Spleen (tissue), 11 donors: ENCODE measurements at regions not wholly inside any gene's neighbourhood (a gene's known extent, or its start where the extent isn't known, plus 50 kb on each side); places are given as distances from the start of the nearest gene placed in this dataset.

ENCODE experiments used
- DNase-seq: peaks from one replicate; pipeline ENCODE4 v3.0.0-alpha.2; 2020
- H3K27ac ChIP-seq, 8 donors: fragments of 200-600 bp; sonication (generic) in 7 of 8; 1 replicate in 4 of 8; 2 replicates in 4 of 8; pipeline versions ENCODE4 v1.5.0 to v1.8.0; 2016 to 2021; ENCODE audit warnings: inconsistent platforms in 4 of 8, mild to moderate bottlenecking in 4 of 8, moderate library complexity in 1 of 8
- H3K27me3 ChIP-seq, 7 donors: fragments of 200-600 bp; sonication (generic) in 6 of 7; replicated peaks in 1 of 7; 1 replicate in 4 of 7; 2 replicates in 3 of 7; pipeline versions ENCODE4 v1.5.0 to v1.8.0; 2016 to 2021; ENCODE audit warnings: inconsistent platforms in 3 of 7, mild to moderate bottlenecking in 1 of 7
- H3K36me3 ChIP-seq, 6 donors: fragments of 200-600 bp; sonication (generic) in 5 of 6; 1 replicate in 4 of 6; 2 replicates in 2 of 6; pipeline versions ENCODE4 v1.5.0 to v1.8.0; 2016 to 2021; ENCODE audit warnings: inconsistent platforms in 2 of 6
- H3K4me1 ChIP-seq, 6 donors: fragments of 200-600 bp; sonication (generic) in 5 of 6; 1 replicate in 3 of 6; 2 replicates in 3 of 6; pipeline versions ENCODE4 v1.5.0 to v1.8.0; 2016 to 2021; ENCODE audit warnings: inconsistent platforms in 3 of 6
- H3K4me3 ChIP-seq, 8 donors: fragments of 200-600 bp; sonication (generic) in 7 of 8; 1 replicate in 4 of 8; 2 replicates in 4 of 8; pipeline versions ENCODE4 v1.5.0 to v1.8.0; 2016 to 2021; ENCODE audit warnings: inconsistent platforms in 4 of 8, mild to moderate bottlenecking in 4 of 8, moderate library complexity in 2 of 8
- H3K9me3 ChIP-seq, 8 donors: fragments of 200-600 bp; sonication (generic) in 7 of 8; 1 replicate in 4 of 8; 2 replicates in 4 of 8; pipeline versions ENCODE4 v1.5.0 to v1.8.0; 2016 to 2021; ENCODE audit warnings: inconsistent platforms in 4 of 8
- CTCF ChIP-seq, 11 experiments: fragments of 200-600 bp in 7 of 11; fragments of 450-650 bp in 4 of 11; sonication (generic) in 4 of 11; IDR thresholded peaks in 8 of 11; conservative IDR thresholded peaks in 3 of 11; 1 replicate in 7 of 11; 2 replicates in 4 of 11; pipeline versions ENCODE4 v1.4.0 to v1.8.0; 2016 to 2021; ENCODE audit warnings: antibody characterized with exemption in 11 of 11, inconsistent platforms in 4 of 11, mild to moderate bottlenecking in 1 of 11
- POLR2A ChIP-seq, 3 donors: fragments of 450-650 bp; IDR thresholded peaks; one replicate each; pipeline ENCODE4 v1.5.1; 2017; ENCODE audit warnings: antibody characterized with exemption in 3 of 3, mild to moderate bottlenecking in 1 of 3
- POLR2AphosphoS5 ChIP-seq, 3 donors: sonication (generic); formaldehyde crosslinking; IDR thresholded peaks; one replicate each; pipeline ENCODE4 v1.5.1; 2017; ENCODE audit warnings: antibody characterized with exemption in 3 of 3
- WGBS, 5 donors: extraction: QIAGEN DNeasy Blood & Tissue Kit in 3 of 5; methylation state at CpG; one replicate each; pipeline versions ENCODE4 v1.1.5 to v1.1.7; 2013 to 2018; 5-methylcytosine and 5-hydroxymethylcytosine counted together
- intact Hi-C: fragments of 100-400 bp; cut with DNase I; formaldehyde crosslinking; loops from one replicate; pipeline ENCODE4 v1.15.0; 2023; ENCODE audit warnings: low total_unique reads
- donor health status: healthy with polysubstance abuse.
- donor health status: DM: no; HTN: no; CAD: no; lungs with moderate emphysema.
- donor health status: DM: no; HTN: no; CAD: no.
- donor health status: Bipolar disorder and iron deficiency.
- donor health status: healthy.
- donor health status: DM: no; HTN: no; CAD: no.
- donor health status: DM: yes; HTN: yes; CAD: no.

- intact Hi-C loops = no loop called here
- no peaks in the 10 kb centered on the region for H3K9me3 ChIP-seq
Measured at GRCh38 chr10:110446954-110447608, 50.6 kb upstream of the DUSP5 start.

GRCh38 chr10:110447886-110448285, 49.8 kb upstream of the DUSP5 start:
- peak; percentile 2 for DNase-seq
- peaks cover 0 to 16% (median 0%) of the 10 kb centered on the region in 6 donors for H3K4me1 ChIP-seq
- no peaks in the 10 kb centered on the region for H3K36me3 ChIP-seq
- intact Hi-C loops = no loop called here
- no peaks in the 10 kb centered on the region for H3K27me3 ChIP-seq
- no peaks in the 10 kb centered on the region for H3K9me3 ChIP-seq
- no peak for TF ChIP-seq POLR2A (IDR thresholded peaks at IDR 0.05)
- TF ChIP-seq CTCF (IDR thresholded peaks at IDR 0.05 in 8 of 11, conservative IDR thresholded peaks at IDR 0.05 in 3 of 11) = no peak
- TF ChIP-seq POLR2AphosphoS5 (IDR thresholded peaks at IDR 0.05) = no peak
- whole genome bisulfite sequencing, 5 donors = 94 to 100% (median 97%) methylated on average over 1 of the region's 1 CpG
- no peak overlapping the region for H3K27ac ChIP-seq
- no peak overlapping the region for H3K4me3 ChIP-seq

More at GRCh38 chr10:110446954-110447608, 50.6 kb upstream of the DUSP5 start:
- WGBS, 5 donors = 52 to 74% (median 64%) methylated on average over 6 of the region's 6 CpGs
- Histone ChIP-seq H3K4me1 (peaks cover 0 to 19% (median under 1%) of the 10 kb centered on the region in 6 donors), H3K27ac (peak overlapping the region in 1 of 8 donors; percentile 31), H3K4me3 (no peak overlapping the region), H3K36me3 (no peaks in the 10 kb centered on the region), H3K27me3 (no peaks in the 10 kb centered on the region)
- DNase-seq = peak; percentile 63
- TF ChIP-seq POLR2AphosphoS5 (IDR thresholded peaks at IDR 0.05) (peak in 1 of 3 donors; percentile 18), POLR2A (IDR thresholded peaks at IDR 0.05) (no peak)
